Stimulated activated naive CD8-positive, alpha-beta T cell treated with anti-CD3 and anti-CD28 coated beads, Interleukin-15, amount 100 ng/mL, for 72 hours (primary cell): ENCODE measurements at regions not wholly inside any gene's neighbourhood (a gene's known extent, or its start where the extent isn't known, plus 50 kb on each side); places are given as distances from the start of the nearest gene placed in this dataset.

ENCODE experiments used
- ATAC-seq: fragments of 150-1000 bp; cut with Tn5 transposase; 2 replicates; pipeline ENCODE4 v1.10.0; 2021; ENCODE audit warnings: mild to moderate bottlenecking, moderate library complexity
- DNase-seq, 2 donors: peaks; one replicate each; pipeline ENCODE4 v3.0.0; 2021 to 2022
- H3K27ac Mint-ChIP-seq, 2 donors: one replicate each; pipeline ENCODE4 v1.8.0; 2022; ENCODE audit warnings: mild to moderate bottlenecking in 2 of 2, mixed read lengths in 2 of 2, moderate library complexity in 2 of 2
- H3K27me3 Mint-ChIP-seq: one replicate; pipeline ENCODE4 v1.8.0; 2022; ENCODE audit warnings: mixed read lengths
- H3K4me1 Mint-ChIP-seq: one replicate; pipeline ENCODE4 v1.8.0; 2022; ENCODE audit warnings: mild to moderate bottlenecking, mixed read lengths
- H3K4me3 Mint-ChIP-seq, 2 donors: one replicate each; pipeline ENCODE4 v1.8.0; 2022; ENCODE audit warnings: mild to moderate bottlenecking in 2 of 2, mixed read lengths in 2 of 2, moderate library complexity in 1 of 2
- H3K9me3 Mint-ChIP-seq, 2 donors: one replicate each; pipeline ENCODE4 v1.8.0; 2022; ENCODE audit warnings: mixed read lengths in 2 of 2

DNA sequence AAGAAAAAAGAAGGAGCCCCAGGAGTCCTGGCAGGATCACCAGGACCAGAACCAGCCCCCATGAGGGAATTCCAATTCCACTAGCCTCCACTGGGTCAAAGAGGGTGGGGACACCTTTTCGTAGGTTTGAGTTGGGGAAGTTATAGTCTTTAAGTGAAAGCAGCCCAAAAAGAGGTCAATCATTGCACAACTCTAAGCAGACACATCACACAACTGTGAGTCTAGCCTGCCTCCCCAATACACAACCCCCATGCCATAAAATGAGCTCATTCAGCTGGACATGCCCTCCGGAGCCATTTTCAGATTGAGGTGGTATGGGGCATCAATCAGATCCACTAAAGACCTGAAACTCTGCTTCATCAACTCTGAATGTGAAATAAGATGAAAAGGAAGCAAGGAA is 179.9 kb downstream of the NPHP4 start:
- peaks cover 15% of the 10 kb centered on the region for H3K27me3 Mint-ChIP-seq
- no peak for ATAC-seq
- DNase-seq: no peak

DNA sequence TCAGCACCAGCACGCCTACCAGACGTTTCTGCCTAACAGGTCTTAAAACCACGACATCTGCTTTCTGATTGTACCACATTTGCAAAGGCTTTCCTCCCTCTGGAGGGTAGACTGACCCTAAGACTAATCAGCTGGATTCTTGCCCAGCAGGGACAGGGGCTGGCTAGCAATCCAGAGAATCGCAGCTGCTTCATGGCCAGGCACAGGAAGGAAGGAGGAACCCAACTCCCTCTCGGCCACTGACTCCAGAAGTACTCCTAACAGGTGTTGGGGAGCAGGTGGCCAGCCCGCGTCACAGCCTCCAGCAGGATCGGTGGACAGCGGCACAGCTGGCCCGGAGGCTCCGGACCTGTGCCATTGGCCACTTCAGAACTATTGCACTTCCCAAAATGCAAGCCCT is 180.8 kb downstream of the NPHP4 start:
- DNase-seq (no peak), ATAC-seq (no peak)
- peaks cover 7% of the 10 kb centered on the region for H3K27me3 Mint-ChIP-seq
- no peaks in the 10 kb centered on the region for H3K9me3 Mint-ChIP-seq
- no peak overlapping the region for H3K4me3 Mint-ChIP-seq
- H3K4me1 Mint-ChIP-seq: no peaks in the 10 kb centered on the region
- no peak overlapping the region for H3K27ac Mint-ChIP-seq

More for the DNA sequence above, 179.9 kb downstream of the NPHP4 start:
- Mint-ChIP-seq H3K27ac (no peak overlapping the region), H3K4me3 (no peak overlapping the region), H3K4me1 (no peaks in the 10 kb centered on the region), H3K9me3 (no peaks in the 10 kb centered on the region)

DNA sequence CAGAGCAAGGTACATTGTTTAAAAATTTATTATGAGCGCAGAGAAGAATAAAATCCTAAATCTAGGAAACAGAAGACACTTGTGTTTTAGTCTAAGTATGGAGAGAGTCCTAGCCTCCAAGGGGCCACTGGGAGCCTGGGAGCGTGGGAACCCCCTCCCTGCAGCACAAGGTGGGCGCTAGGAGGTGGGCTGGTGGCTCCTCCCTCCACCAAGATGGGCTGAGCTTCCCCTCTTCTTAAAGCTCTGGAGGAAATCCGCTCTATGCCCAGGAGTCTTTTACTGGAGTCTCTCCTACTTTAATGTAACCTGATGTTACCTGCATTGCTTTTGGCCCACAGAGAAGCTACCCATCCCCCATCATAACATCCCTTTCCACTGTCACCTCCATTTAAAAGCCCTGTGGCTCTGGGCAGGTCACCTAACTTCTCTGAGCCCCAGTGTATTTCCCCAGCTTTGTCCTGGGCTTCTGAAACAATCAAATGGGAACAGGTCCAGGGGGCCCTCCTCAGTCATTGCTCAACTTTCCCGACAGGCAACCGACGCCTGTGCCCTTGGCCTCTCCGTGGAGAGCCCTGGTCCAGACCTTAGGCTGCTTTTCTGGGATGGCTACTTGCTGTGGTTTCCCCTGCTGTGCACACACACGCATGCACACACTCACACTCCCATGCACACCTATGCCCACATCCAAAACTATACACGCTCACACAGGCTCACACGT is 181.5 kb downstream of the NPHP4 start:
- ATAC-seq (no peak), DNase-seq (no peak)
- Mint-ChIP-seq H3K4me1 (no peaks in the 10 kb centered on the region), H3K9me3 (no peaks in the 10 kb centered on the region), H3K27me3 (no peaks in the 10 kb centered on the region), H3K4me3 (no peak overlapping the region), H3K27ac (no peak overlapping the region)

DNA sequence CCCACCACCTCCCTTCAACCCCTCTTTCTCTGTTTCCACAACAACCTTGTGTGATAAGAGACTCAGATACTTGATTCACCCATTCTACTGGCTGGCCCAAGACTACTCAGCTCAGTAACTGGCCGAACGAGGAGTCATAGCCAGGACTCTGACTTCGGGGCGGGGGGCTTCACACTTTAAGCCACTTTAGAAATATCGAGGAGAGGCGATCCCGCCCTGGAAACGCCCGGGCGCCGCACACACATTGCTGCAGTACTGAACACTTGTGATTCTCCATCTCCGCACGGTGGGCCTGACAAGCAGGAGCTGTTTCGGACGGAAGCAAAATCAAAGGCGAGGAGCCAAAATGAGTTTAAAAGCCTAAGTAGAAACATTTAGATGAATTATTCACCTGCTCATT is 182.1 kb downstream of the NPHP4 start:
- Mint-ChIP-seq H3K9me3 (no peaks in the 10 kb centered on the region), H3K27ac (no peak overlapping the region), H3K4me1 (no peaks in the 10 kb centered on the region), H3K4me3 (no peak overlapping the region), H3K27me3 (no peaks in the 10 kb centered on the region)
- DNase-seq (no peak), ATAC-seq (no peak)

DNA sequence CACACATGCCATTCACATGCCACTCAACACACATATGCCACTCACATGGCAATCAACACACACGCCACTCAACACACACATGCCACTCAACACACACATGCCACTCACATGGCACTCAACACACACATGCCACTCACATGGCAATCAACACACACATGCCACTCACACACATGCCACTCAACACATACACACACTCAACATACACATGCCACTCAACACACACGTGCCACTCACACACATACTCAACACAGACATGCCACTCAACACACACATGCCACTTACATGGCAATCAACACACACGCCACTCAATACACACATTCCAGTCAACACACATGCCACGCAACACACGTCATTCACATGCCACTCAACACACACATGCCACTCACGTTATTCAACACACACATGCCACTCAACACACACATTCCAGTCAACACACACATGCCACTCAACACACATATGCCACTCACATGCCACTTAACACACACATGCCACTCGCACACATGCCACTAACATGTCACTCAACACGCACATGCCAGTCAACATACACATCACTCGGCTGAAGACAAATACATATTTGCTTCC is 182.9 kb downstream of the NPHP4 start:
- no peak overlapping the region for H3K27ac Mint-ChIP-seq
- H3K4me1 Mint-ChIP-seq: no peaks in the 10 kb centered on the region
- ATAC-seq (no peak), DNase-seq (no peak)
- H3K27me3 Mint-ChIP-seq: no peaks in the 10 kb centered on the region
- H3K9me3 Mint-ChIP-seq: no peaks in the 10 kb centered on the region
- no peak overlapping the region for H3K4me3 Mint-ChIP-seq

DNA sequence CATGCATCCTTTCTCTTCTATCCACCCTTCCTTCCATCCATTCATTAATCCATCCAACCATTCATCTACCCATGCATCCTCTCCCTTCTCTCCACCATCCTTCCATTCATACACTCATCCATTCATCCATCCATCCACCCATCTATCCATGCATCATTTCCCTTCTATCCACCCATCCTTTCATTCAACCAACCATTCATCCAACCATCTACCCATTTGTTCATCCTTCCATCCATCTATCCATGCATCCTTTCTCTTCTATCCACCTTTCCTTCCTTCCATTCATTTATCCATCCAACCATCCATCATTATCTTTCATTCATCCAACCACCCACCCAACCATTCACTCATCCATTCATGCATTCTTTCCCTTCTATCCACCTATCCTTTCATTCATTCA is 188.4 kb downstream of the NPHP4 start:
- no peaks in the 10 kb centered on the region for H3K9me3 Mint-ChIP-seq
- H3K27me3 Mint-ChIP-seq: peaks cover under 1% of the 10 kb centered on the region
- H3K4me1 Mint-ChIP-seq: no peaks in the 10 kb centered on the region
- ATAC-seq (no peak), DNase-seq (no peak)
- H3K27ac Mint-ChIP-seq: no peak overlapping the region
- H3K4me3 Mint-ChIP-seq: no peak overlapping the region

DNA sequence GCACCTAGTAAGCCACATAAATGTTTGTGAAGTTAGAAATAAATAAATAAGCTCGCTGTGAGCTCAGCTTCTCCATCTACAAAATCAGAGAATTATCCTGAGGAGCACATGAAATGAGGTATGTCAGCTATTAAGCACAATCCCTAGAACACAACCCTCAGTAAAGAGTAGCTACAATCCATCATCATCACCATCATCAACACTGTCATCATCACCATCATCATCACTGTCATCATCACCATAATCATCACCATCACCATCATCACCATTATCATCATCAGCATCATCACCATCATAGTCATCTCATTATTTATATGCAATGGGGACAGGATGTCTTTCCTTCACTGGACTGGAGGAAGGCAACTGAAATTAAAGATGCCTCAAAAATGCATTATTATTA is 189.6 kb downstream of the NPHP4 start:
- Mint-ChIP-seq H3K4me3 (no peak overlapping the region), H3K27ac (no peak overlapping the region), H3K9me3 (no peaks in the 10 kb centered on the region), H3K4me1 (no peaks in the 10 kb centered on the region), H3K27me3 (peaks cover 7% of the 10 kb centered on the region)
- DNase-seq (no peak), ATAC-seq (no peak)

DNA sequence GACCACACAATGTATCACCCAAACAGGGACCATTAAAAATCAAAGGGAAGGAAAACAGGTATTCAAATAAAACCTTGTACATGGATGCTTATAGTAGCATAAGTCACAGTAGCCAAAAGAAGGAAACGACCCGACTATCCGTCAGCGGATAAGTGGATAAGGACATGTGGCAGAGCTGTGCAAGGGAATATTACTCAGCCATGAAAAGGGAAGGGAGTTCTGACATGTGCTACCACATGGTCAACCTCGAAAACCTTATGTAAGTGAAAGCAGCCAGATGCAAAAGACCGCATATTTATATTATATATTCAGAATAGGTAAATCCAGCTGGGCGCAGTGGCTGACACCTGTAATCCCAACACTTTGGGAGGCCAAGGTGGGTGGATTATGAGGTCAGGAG is 193.3 kb downstream of the NPHP4 start:
- Mint-ChIP-seq H3K9me3 (no peaks in the 10 kb centered on the region), H3K4me1 (no peaks in the 10 kb centered on the region), H3K27ac (no peak overlapping the region)

DNA sequence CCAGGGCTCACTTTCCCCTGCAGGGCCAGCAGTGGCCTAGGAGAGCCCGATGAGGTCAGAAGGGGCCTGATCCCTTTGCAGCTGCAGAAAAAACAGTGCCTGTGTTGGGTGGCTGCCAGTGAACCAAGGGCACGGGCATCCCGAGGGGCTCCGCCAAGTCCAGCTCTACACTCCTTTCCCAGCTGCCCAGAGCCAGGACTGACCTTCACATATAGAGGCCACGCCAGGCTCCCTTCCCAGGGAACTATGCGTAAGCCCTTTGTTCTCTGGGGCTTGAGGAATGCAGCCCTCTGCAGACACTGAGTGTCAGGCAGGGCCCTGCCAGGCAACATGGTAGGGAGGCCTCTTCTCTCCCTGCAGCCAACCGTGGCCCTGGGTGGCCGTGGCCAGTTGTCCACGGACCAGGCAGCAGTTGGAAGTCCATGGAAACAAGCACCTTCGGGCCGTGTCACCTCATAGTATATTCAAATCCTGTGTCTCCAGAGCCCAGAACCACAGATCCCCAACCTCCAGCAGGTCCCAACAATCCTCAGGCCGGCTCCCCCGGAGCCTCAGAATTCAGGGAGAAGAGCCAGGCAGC is 194.0 kb downstream of the NPHP4 start:
- Mint-ChIP-seq H3K4me3 (no peak overlapping the region), H3K27ac (no peak overlapping the region), H3K27me3 (peaks cover 7% of the 10 kb centered on the region), H3K4me1 (no peaks in the 10 kb centered on the region), H3K9me3 (no peaks in the 10 kb centered on the region)
- ATAC-seq (no peak), DNase-seq (no peak)

More for the DNA sequence above, 193.3 kb downstream of the NPHP4 start:
- Mint-ChIP-seq H3K27me3 (peaks cover 7% of the 10 kb centered on the region), H3K4me3 (no peak overlapping the region)
- DNase-seq (no peak), ATAC-seq (no peak)

DNA sequence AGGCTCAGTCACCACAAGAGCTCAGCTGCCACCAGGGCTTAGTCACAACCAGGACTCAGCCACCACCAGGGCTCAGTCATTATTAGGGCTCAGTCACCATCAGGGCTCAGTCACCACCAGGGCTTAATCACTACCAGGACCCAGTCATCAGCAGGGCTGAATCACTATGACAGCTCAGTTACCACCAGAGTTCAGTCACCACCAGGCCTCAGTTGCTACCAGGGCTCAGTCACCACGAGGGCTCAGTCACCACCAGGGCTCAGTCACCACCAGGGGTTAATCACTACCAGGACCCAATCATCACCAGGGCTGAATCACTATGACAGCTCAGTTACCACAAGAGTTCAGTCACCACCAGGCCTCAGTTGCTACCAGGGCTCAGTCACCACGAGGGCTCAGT is 196.2 kb downstream of the NPHP4 start:
- Mint-ChIP-seq H3K27ac (no peak overlapping the region), H3K4me1 (no peaks in the 10 kb centered on the region), H3K27me3 (peaks cover 14% of the 10 kb centered on the region), H3K4me3 (no peak overlapping the region), H3K9me3 (peaks cover 0 to 3% of the 10 kb centered on the region in 2 donors)
- ATAC-seq (peak; percentile 49), DNase-seq (no peak)

DNA sequence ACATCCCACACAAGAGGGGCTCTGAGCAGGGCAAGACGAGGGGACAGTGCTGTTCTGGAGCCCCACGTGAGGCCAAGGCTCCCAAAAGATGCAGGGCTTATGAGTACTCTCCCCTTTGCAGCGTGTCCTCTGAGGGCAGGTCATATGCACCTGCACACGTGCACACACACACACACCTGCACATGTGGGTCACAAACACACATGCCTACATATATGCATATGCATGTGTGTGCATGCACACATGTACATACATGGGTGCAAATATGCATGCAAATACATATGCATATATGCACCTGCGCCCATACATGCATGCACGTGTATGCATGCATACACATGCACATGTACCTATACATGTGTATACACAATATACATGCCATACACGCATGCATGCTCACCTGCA is 197.9 kb downstream of the NPHP4 start:
- DNase-seq: no peak
- no peaks in the 10 kb centered on the region for H3K4me1 Mint-ChIP-seq
- H3K4me3 Mint-ChIP-seq: no peak overlapping the region
- peaks cover 6 to 17% of the 10 kb centered on the region in 2 donors for H3K9me3 Mint-ChIP-seq
- ATAC-seq: no peak
- no peak overlapping the region for H3K27ac Mint-ChIP-seq
- H3K27me3 Mint-ChIP-seq: peaks cover 23% of the 10 kb centered on the region

DNA sequence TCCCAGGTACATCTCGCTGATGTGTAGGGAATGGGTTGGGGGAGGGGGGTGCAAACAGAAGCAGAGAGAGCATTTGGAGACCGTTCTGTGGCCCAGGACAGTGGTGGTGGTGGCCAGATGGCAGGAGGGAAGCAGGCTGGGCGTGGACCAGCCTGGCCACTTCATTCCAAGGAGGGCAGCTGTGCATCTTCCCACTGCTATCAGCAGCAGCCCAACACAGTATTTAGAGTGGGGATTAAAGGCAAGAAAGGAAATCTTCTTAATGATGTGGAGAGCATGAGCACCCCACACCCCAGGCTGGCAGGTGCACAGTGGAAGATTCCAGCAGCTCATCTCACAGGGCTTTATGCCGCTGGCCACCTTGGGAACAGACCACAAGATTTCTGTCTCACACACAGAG is 198.7 kb downstream of the NPHP4 start:
- no peak for ATAC-seq
- H3K4me3 Mint-ChIP-seq: no peak overlapping the region
- no peaks in the 10 kb centered on the region for H3K4me1 Mint-ChIP-seq
- DNase-seq: no peak
- peaks cover 19% of the 10 kb centered on the region for H3K27me3 Mint-ChIP-seq
- H3K27ac Mint-ChIP-seq: no peak overlapping the region
- H3K9me3 Mint-ChIP-seq: peaks cover 6 to 23% of the 10 kb centered on the region in 2 donors

DNA sequence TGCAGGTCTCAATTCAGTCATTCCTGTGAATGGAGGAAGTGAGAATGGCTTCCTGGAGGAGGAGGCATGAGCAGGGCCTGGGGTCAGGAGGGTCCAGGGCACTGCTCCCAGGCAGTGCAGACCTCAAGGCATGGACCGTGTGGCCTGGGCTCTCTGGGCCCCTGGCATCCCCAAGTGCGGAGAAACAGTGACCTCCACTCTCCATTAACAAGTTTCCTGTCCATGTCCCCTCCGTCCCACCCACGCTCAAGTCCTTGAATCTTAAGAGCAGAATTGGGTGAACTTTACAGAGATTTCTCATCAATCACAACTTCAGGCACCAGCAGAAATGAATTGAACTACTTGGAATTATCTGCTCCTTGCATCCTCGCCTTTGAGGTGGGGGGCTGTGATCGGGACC is 211.1 kb downstream of the NPHP4 start:
- Mint-ChIP-seq H3K4me1 (no peaks in the 10 kb centered on the region), H3K9me3 (peaks cover 4 to 25% of the 10 kb centered on the region in 2 donors), H3K27me3 (peaks cover 11% of the 10 kb centered on the region), H3K4me3 (no peak overlapping the region), H3K27ac (no peak overlapping the region)
- DNase-seq (no peak), ATAC-seq (no peak)

DNA sequence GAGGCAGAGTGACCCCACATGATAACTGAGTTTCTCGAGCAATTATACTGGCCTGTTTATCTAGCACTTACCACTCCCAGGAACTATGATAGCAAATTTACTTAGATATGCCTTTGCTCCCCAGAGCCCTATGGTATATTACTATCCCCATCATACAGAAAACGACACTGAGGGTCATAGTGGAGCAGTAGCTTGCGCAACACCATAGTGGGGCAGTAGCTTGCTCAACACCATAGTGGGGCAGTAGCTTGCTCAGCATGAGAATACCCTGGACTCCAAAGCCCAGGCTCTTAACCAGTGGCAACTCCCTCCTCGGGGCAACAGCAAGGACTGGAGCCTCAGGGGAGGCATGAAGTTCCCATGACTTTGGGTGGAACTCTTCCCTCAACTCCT is 211.9 kb downstream of the NPHP4 start:
- DNase-seq (no peak), ATAC-seq (no peak)
- Mint-ChIP-seq H3K27ac (no peak overlapping the region), H3K27me3 (peaks cover 5% of the 10 kb centered on the region), H3K4me1 (no peaks in the 10 kb centered on the region), H3K9me3 (peaks cover 4 to 25% of the 10 kb centered on the region in 2 donors), H3K4me3 (no peak overlapping the region)

DNA sequence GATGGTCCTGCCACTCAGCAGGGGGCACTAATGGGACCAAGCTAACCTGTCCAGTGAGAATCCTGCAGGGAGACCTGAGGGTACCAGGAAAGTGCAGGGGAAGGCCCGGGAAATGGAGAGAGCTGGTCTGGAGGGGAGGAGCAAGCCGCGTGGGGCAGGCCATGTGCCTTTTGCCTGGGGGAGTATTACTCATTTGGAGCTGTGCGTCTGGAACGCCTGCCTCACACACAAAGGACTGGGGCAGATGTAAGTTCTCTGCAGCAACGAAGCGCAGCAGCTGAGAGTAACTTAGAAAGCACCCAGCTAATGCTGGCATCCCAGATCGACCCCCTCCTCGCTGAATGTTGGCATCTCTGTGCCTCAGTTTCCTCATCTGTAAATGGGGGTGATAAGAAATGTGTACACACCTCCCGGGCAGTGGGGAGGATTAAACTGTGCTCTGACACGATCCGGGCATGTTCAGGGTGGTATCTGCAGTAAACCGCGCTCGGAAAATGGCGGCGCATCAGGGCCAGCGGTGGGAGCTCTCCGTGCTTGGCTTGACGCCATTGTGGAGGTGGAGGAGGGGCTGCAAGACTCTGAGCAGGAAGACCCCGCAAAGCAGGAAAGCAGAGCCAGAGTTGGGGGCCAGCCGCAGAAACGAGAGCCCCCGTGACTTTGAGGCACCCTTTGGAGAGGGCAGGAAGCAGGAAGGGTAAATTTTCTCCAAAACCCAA is 212.5 kb downstream of the NPHP4 start:
- peak overlapping the region in 1 of 2 donors; percentile 4 for H3K27ac Mint-ChIP-seq
- H3K4me3 Mint-ChIP-seq: no peak overlapping the region
- H3K4me1 Mint-ChIP-seq: no peaks in the 10 kb centered on the region

DNA sequence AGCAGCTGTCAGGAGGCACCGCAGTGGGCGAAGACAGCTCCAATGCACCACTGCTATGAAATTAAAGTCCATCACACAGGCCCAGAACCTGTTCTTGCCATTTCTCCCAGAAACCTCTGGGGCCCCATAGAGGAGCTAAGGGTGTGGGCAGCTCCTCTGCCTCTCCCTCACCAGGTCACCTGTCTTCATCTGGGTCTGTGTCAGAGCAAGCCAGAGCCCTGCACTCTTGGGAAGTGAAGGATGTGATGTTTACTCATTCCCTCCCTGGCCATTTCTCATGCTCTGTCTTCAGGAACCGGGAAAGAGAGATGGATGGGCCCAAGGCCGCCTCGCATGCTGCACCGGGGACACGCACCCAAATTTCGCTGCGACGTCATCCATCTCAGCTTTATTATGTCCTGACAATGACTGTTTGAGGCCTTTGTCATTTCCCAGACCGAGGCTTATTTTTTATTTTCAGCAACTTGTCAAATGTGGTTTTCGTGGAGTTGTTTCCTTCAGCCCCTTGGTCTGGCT is 216.1 kb downstream of the NPHP4 start:
- peaks cover 2% of the 10 kb centered on the region for H3K4me1 Mint-ChIP-seq
- no peak overlapping the region for H3K4me3 Mint-ChIP-seq
- peaks cover 5% of the 10 kb centered on the region for H3K27me3 Mint-ChIP-seq
- H3K27ac Mint-ChIP-seq: no peak overlapping the region
- peaks cover 4 to 18% of the 10 kb centered on the region in 2 donors for H3K9me3 Mint-ChIP-seq
- no peak for ATAC-seq
- no peak for DNase-seq

More for the DNA sequence above, 212.5 kb downstream of the NPHP4 start:
- DNase-seq: no peak
- Mint-ChIP-seq H3K9me3 (peaks cover 4 to 25% of the 10 kb centered on the region in 2 donors), H3K27me3 (no peaks in the 10 kb centered on the region)
- no peak for ATAC-seq
